ENCODE measurements at regions not wholly inside any gene's neighbourhood (a gene's known extent, or its start where the extent isn't known, plus 50 kb on each side); places are given as distances from the start of the nearest gene placed in this dataset.
A peak's percentile ranks its signal among the peaks of the same experiment; 100 is the strongest.
"Not testable (repeated sequence)": the region's sequence is repeated elsewhere in the genome, so short reads cannot be mapped to it uniquely, and the experiment has no call there.

DNA sequence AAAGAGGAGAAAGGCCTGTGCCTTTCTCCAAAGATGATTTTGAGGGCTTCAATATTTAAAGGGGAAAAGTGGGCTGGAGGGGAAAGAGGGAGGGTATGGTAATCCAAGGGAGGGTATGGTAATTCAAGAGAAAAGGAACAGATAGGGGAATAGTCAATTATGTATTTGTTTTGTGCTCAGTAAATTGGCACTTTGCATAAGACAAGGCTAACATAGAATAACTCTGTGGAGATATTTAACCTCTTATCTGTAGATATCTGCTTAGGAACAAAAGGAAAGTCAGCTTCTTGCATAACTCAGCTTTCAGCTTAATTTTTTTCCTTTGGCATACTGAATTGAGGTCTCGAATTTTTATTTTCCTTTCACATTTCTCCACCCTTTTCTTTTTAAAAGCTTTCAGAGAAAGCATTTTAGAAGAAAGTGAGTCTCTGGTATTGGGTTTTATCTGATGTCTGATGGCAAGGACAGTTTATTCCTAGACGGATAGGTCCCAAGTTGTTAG is 119.9 kb upstream of the F3 start:
- TF ChIP-seq POLR2A (IDR thresholded peaks at IDR 0.05; ENCODE audit: low read depth, low read length) = no peak
- DNase-seq (ENCODE audit: insufficient read length, low spot score) (no peak), FAIRE-seq (peak; percentile 38)

- no peak for FAIRE-seq
- no peak for TF ChIP-seq POLR2A (IDR thresholded peaks at IDR 0.05; ENCODE audit: low read depth, low read length)
- DNase-seq (ENCODE audit: insufficient read length, low spot score) = no peak
Measured at GRCh38 chr1:94660994-94661393, 119.4 kb upstream of the F3 start.

- TF ChIP-seq POLR2A (IDR thresholded peaks at IDR 0.05; ENCODE audit: low read depth, low read length) = no peak
- FAIRE-seq (no peak), DNase-seq (ENCODE audit: insufficient read length, low spot score) (no peak)
Measured at GRCh38 chr1:94660258-94660657, 118.7 kb upstream of the F3 start.

GRCh38 chr1:94659202-94659601 is 117.6 kb upstream of the F3 start:
- not testable (repeated sequence) for DNase-seq (ENCODE audit: insufficient read length, low spot score); FAIRE-seq

- no peak for TF ChIP-seq POLR2A (IDR thresholded peaks at IDR 0.05; ENCODE audit: low read depth, low read length)
- DNase-seq (ENCODE audit: insufficient read length, low spot score) = no peak
Measured at GRCh38 chr1:94658221-94658620, 116.7 kb upstream of the F3 start.

DNA sequence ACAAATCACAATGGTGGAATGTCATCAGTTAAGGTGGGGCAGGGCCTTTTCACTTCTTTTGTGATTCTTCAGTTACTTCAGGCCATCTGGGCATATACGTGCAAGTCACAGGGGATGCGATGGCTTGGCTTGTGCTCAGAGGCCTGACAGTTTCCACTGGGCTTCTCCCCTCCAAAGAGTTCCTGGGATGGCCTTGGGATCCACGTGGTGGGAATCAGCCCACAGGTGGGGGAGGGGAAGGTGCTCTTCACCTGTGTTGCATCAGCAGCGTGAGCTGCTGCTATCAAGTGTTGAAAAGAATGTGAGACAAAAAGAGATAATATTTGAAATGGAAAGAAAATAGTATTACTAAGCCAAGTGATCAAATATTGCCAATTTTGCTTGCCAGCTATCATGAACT is 116.2 kb upstream of the F3 start:
- not testable (repeated sequence) for DNase-seq (ENCODE audit: insufficient read length, low spot score)

More at GRCh38 chr1:94658221-94658620, 116.7 kb upstream of the F3 start:
- peak; percentile 64 for FAIRE-seq

DNA sequence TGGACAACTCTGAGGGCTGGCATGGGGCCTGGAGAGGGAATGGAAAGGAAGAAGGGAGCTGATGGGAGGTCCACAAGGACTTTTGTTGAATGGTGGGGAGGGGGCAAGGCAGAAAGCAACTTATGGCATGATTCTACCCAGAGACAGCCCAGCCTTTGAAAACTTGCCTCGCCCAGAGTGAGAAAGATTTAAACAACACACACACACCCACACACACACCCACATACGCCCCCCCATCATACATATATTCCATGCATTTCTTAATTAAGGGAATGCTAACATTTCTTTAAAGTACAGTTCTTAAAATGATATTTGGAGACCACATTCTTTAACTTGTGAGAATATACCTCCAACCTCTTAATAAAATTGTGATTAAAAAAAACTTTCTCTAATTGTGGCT is 115.4 kb upstream of the F3 start:
- no peak for FAIRE-seq
- no peak for TF ChIP-seq POLR2A (IDR thresholded peaks at IDR 0.05; ENCODE audit: low read depth, low read length)
- DNase-seq (ENCODE audit: insufficient read length, low spot score) = no peak

More for the DNA sequence above, 116.2 kb upstream of the F3 start:
- FAIRE-seq = not testable (repeated sequence)

- no peak for TF ChIP-seq POLR2A (IDR thresholded peaks at IDR 0.05; ENCODE audit: low read depth, low read length)
- FAIRE-seq (no peak), DNase-seq (ENCODE audit: insufficient read length, low spot score) (no peak)
Measured at GRCh38 chr1:94654919-94655318, 113.4 kb upstream of the F3 start.

DNA sequence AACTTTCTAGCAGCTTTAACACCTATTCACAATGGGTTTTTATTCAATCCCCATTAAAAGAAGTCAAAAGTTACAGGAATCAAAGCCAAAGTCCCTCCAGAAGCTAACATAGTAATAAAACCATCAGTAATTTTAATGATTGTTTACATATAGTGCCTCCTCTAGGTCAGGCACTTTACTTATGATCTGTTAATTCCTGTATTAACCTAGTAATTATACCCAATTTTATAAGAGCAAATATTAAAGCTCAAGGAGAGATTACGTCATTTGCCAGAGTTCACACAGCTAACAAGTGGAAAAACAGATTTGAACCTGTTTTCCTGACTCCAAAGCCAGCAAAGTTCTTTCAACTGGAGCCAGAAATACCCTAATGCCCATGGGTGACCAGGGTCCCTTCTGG is 112.9 kb upstream of the F3 start:
- FAIRE-seq (no peak), DNase-seq (ENCODE audit: insufficient read length, low spot score) (no peak)
- TF ChIP-seq POLR2A (IDR thresholded peaks at IDR 0.05; ENCODE audit: low read depth, low read length) = no peak

DNA sequence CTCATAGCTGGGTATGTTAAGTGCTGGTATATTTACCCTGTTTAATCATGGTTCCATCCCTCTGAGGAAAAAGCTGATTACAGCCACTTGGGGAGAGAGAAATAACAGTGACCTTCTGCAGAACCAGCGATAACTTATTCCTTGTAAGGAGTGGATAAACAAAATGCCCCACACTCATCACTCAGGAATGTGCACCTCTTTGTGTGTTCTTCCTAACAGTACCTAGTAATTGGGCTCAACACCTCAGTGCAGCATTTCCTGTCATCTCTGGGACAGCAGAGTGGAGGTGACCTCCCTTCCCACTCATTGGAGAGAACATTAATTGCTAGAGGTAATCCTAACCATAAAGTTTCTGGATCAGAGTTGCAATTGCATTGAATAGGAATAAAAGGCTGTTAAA is 112.5 kb upstream of the F3 start:
- DNase-seq (ENCODE audit: insufficient read length, low spot score) = peak; percentile 16
- TF ChIP-seq POLR2A (IDR thresholded peaks at IDR 0.05; ENCODE audit: low read depth, low read length) = no peak
- FAIRE-seq = peak; percentile 58

DNA sequence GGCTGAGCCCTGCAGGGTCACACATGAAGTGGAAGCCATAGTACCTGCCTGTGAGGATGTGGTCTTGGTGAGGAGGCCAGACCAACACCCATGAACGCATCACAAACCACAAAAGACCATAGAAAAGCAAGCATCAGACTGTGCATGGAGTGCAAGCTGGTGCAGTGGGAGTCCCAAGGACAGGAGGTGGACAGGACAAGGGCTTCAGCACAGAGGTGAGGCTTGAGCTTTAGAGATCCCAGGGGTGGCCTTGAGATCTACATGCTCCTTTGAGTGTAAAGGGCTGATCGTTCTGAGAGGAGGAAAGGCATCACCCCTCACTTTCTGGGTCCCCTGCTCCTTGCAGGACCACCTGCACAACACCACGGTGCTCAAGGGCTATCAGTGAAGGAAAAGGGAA is 111.9 kb upstream of the F3 start:
- no peak for FAIRE-seq

GRCh38 chr1:94651076-94651475 is 109.5 kb upstream of the F3 start:
- TF ChIP-seq POLR2A (IDR thresholded peaks at IDR 0.05; ENCODE audit: low read depth, low read length) = no peak
- DNase-seq (ENCODE audit: insufficient read length, low spot score) (no peak), FAIRE-seq (no peak)

More for the DNA sequence above, 111.9 kb upstream of the F3 start:
- TF ChIP-seq POLR2A (IDR thresholded peaks at IDR 0.05; ENCODE audit: low read depth, low read length) = no peak
- no peak for DNase-seq (ENCODE audit: insufficient read length, low spot score)

GRCh38 chr1:94650301-94650700 is 108.7 kb upstream of the F3 start:
- FAIRE-seq = no peak
- no peak for TF ChIP-seq POLR2A (IDR thresholded peaks at IDR 0.05; ENCODE audit: low read depth, low read length)
- DNase-seq (ENCODE audit: insufficient read length, low spot score) = no peak

DNA sequence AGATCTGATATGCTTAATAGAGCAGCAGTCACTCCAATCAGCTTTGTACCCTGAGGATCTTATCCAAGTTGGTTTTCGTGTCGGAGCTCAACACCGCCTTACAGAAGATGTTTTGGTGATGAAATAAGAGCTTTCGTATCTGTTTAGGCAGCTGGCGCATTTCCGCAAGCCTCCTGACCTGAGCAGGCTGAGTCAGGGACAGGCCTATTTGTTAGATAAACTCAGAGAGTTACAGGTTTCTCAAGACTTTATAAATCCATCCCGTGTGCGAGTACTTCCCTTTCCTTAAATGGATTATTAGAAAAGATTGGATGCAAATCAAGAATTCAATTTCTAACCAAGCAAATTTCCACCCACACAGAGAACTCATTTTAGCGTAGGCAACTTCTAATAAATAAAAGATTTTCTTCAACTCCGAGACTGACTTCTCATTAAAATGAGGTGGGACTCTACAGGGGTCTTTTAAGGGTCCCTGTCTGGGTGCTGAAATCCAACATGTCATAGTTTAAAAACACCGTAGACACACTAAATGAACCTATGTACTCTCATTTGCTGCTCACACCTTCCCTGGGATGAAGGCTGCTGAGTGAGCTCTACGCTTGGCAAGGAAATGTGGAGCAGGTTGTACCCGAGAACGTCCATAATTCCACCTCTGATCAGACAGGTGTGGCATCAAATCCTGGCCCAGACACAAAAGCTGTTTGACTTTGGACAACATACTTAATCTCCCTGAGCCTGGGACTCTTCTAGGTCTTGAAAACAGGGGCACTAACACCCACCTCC is 106.9 kb upstream of the F3 start:
- DNase-seq (ENCODE audit: insufficient read length, low spot score) = no peak
- FAIRE-seq = no peak
- TF ChIP-seq POLR2A (IDR thresholded peaks at IDR 0.05; ENCODE audit: low read depth, low read length) = no peak

- no peak for DNase-seq (ENCODE audit: insufficient read length, low spot score)
- FAIRE-seq = no peak
- TF ChIP-seq POLR2A (IDR thresholded peaks at IDR 0.05; ENCODE audit: low read depth, low read length) = no peak
Measured at GRCh38 chr1:94646786-94647555, 105.4 kb upstream of the F3 start.
